ENCODE measurements at regions not wholly inside any gene's neighbourhood (a gene's known extent, or its start where the extent isn't known, plus 50 kb on each side); places are given as distances from the start of the nearest gene placed in this dataset.

DNA sequence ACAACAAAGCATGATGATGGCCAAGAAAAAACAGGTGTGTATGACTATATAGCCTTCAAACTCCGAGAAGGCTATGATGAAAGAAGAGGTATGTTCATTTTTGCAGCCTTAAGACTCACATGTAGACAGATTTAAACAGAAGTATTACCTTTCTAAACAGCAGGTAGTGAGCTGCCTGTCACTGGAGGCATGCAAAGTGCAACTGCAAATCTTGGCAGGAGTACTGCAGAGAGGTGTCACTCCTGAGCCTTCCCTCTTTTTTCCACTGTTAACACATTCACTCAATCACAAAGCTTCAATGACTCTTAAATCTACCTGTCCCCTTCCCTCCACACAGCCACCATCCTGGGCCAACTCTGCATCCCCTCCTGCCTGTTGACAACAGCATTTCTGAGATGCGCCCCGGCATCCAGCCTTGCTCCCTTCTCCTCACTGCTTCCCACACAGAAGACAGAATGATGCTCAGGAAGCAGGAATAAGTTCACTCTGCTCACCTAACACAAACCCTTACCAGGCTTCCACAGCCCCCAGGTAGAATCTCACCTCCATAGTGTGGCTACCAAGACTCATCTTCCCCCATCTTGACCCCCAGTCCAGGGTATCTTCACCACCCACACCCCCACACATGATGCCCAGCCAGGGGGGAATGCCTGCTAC lies 161.9 kb upstream of the ZMIZ1 start:
- Mint-ChIP-seq H3K27me3 (ENCODE audit: insufficient read depth, unreplicated experiment) (peaks cover 36% of the 10 kb centered on the region), H3K4me1 (ENCODE audit: insufficient read depth, unreplicated experiment) (no peaks in the 10 kb centered on the region), H3K27ac (ENCODE audit: low read depth, unreplicated experiment) (no peak overlapping the region), H3K36me3 (ENCODE audit: insufficient read depth, unreplicated experiment) (peaks cover 6% of the 10 kb centered on the region), H3K4me3 (ENCODE audit: unreplicated experiment) (no peak overlapping the region), H3K9me3 (ENCODE audit: unreplicated experiment) (no peaks in the 10 kb centered on the region)
- ChIA-PET POLR2A (no interaction called here), CTCF (interaction anchor here (0.8 to 1.4 kb wide), 2 partner anchors 289 to 507 kb away, joined by 3 read pairs; no protein-coding TSS in a partner anchor)
- TF ChIP-seq, protein P1, sequence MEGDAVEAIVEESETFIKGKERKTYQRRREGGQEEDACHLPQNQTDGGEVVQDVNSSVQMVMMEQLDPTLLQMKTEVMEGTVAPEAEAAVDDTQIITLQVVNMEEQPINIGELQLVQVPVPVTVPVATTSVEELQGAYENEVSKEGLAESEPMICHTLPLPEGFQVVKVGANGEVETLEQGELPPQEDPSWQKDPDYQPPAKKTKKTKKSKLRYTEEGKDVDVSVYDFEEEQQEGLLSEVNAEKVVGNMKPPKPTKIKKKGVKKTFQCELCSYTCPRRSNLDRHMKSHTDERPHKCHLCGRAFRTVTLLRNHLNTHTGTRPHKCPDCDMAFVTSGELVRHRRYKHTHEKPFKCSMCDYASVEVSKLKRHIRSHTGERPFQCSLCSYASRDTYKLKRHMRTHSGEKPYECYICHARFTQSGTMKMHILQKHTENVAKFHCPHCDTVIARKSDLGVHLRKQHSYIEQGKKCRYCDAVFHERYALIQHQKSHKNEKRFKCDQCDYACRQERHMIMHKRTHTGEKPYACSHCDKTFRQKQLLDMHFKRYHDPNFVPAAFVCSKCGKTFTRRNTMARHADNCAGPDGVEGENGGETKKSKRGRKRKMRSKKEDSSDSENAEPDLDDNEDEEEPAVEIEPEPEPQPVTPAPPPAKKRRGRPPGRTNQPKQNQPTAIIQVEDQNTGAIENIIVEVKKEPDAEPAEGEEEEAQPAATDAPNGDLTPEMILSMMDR (IDR thresholded peaks at IDR 0.05; ENCODE audit: unreplicated experiment): no peak
- intact Hi-C loops (cut with micrococcal nuclease): no loop called here
- no peak for DNase-seq (ENCODE audit: unreplicated experiment)
- no TSS peak for BruUV-seq (replicated peaks)

DNA sequence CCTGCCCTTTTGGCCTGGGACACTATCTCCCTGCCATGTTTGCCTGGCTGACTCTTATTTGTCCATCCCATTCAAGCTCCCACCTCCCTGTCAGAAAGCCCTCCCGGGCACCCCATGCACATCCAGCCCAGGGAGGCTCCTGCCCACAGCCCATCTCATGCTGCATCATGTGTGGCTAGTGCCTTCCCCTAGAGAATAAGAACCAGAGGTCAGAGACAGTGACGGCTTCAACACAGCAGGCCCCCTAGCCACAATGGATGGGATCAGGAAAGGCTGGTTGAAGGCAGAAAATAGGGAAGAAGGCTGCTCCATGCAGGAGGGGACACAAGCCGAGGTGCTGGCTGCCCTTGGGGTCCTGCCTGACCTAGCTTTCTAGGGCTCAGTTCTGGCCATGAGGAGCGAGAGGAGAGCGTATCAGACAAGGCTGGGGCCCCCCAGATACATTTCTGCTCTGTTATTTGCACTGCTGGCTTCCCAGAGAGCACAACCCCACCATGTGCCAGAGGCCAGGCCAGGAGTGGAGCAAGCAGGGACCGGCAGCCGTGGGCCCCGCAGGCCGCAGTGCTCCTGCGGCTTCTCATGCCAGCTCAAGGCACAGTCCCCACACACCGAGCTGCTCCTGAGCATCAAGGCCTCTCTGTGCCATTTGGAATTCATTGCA lies 161.1 kb upstream of the ZMIZ1 start:
- H3K4me1 Mint-ChIP-seq (ENCODE audit: insufficient read depth, unreplicated experiment): no peaks in the 10 kb centered on the region
- no TSS peak for BruUV-seq (replicated peaks)
- H3K27me3 Mint-ChIP-seq (ENCODE audit: insufficient read depth, unreplicated experiment): peaks cover 36% of the 10 kb centered on the region
- H3K9me3 Mint-ChIP-seq (ENCODE audit: unreplicated experiment): no peaks in the 10 kb centered on the region
- DNase-seq (ENCODE audit: unreplicated experiment): no peak
- ChIA-PET CTCF (interaction anchor here (0.8 kb wide), 1 partner anchor 508 kb away, joined by 3 read pairs; no protein-coding TSS in a partner anchor), POLR2A (no interaction called here)
- H3K27ac Mint-ChIP-seq (ENCODE audit: low read depth, unreplicated experiment): no peak overlapping the region
- peaks cover 6% of the 10 kb centered on the region for H3K36me3 Mint-ChIP-seq (ENCODE audit: insufficient read depth, unreplicated experiment)
- TF ChIP-seq, protein P1 (IDR thresholded peaks at IDR 0.05; ENCODE audit: unreplicated experiment): no peak
- intact Hi-C loops (cut with micrococcal nuclease): no loop called here
- H3K4me3 Mint-ChIP-seq (ENCODE audit: unreplicated experiment): no peak overlapping the region

DNA sequence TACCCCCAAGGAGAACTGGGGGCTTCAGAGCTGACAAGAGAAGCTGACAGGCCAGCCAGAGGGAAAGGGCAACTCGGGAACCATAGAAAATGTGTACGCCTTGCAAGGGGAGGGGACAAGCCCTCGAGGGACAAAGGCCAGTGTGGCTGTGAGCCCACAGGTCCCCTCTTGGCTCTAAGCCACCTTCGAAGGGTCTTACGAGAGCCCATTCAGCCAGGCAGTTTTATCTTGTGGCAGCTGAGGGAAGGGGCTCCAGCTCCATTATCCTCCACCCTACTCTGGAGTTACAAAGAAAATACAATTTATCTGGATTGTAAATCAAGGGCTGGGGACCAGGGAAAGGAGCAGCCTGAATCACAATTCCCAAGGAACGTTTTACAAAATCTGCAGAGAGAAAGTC lies 159.5 kb upstream of the ZMIZ1 start:
- intact Hi-C loops (cut with micrococcal nuclease): no loop called here
- Mint-ChIP-seq H3K4me1 (ENCODE audit: insufficient read depth, unreplicated experiment) (no peaks in the 10 kb centered on the region), H3K36me3 (ENCODE audit: insufficient read depth, unreplicated experiment) (peaks cover 6% of the 10 kb centered on the region), H3K27ac (ENCODE audit: low read depth, unreplicated experiment) (no peak overlapping the region), H3K4me3 (ENCODE audit: unreplicated experiment) (no peak overlapping the region), H3K9me3 (ENCODE audit: unreplicated experiment) (no peaks in the 10 kb centered on the region), H3K27me3 (ENCODE audit: insufficient read depth, unreplicated experiment) (peaks cover 36% of the 10 kb centered on the region)
- ChIA-PET CTCF (no interaction called here), POLR2A (interaction anchor here (1.0 kb wide), 1 partner anchor 114 kb away, joined by 3 read pairs; no protein-coding TSS in a partner anchor)
- DNase-seq (ENCODE audit: unreplicated experiment): no peak
- TF ChIP-seq, protein P1 (IDR thresholded peaks at IDR 0.05; ENCODE audit: unreplicated experiment): no peak
- no TSS peak for BruUV-seq (replicated peaks)

DNA sequence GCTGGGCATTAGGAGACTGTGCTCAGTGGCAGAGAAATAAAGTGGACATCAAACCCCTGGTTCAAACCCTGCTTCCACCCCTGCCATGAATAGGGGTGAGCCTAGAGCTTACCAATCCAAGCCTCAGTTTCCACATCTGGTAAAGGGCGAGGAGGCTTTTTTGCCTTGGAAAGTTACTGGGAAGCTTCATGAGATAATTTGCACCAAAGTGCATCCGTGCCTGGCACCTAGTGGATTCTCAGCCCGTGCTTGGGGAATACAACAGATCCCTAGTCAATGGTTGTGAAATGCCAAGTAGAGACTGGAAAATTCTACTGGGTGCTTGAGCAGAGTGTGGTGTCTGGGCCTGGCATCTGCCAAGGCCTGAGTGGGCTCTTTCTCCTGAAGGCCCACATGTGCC lies 158.7 kb upstream of the ZMIZ1 start:
- ChIA-PET POLR2A (interaction anchor here (1.0 kb wide), 1 partner anchor 113 kb away, joined by 3 read pairs; no protein-coding TSS in a partner anchor), CTCF (no interaction called here)
- no peak for DNase-seq (ENCODE audit: unreplicated experiment)

More for the DNA sequence above, 158.7 kb upstream of the ZMIZ1 start:
- Mint-ChIP-seq H3K4me3 (ENCODE audit: unreplicated experiment) (no peak overlapping the region), H3K4me1 (ENCODE audit: insufficient read depth, unreplicated experiment) (no peaks in the 10 kb centered on the region), H3K36me3 (ENCODE audit: insufficient read depth, unreplicated experiment) (peaks cover 6% of the 10 kb centered on the region), H3K27me3 (ENCODE audit: insufficient read depth, unreplicated experiment) (peaks cover 30% of the 10 kb centered on the region), H3K9me3 (ENCODE audit: unreplicated experiment) (no peaks in the 10 kb centered on the region), H3K27ac (ENCODE audit: low read depth, unreplicated experiment) (no peak overlapping the region)
- TF ChIP-seq, protein P1 (IDR thresholded peaks at IDR 0.05; ENCODE audit: unreplicated experiment): no peak
- intact Hi-C loops (cut with micrococcal nuclease): no loop called here
- no TSS peak for BruUV-seq (replicated peaks)

All from MCF 10A (cell line).